GM12878 (cell line): ENCODE measurements at regions not wholly inside any gene's neighbourhood (a gene's known extent, or its start where the extent isn't known, plus 50 kb on each side); places are given as distances from the start of the nearest gene placed in this dataset.

ENCODE experiments used
- EZH2 ChIP-seq: IDR thresholded peaks from 2 replicates; pipeline ENCODE4 v1.6.1; 2012; ENCODE audit warnings: low read depth, mild to moderate bottlenecking, control low read depth, inconsistent platforms, low read length, borderline replicate concordance; ENCODE audit not compliant: control insufficient read depth
- GABPA ChIP-seq: IDR thresholded peaks from 2 replicates; pipeline ENCODE4 v1.6.1; 2014; ENCODE audit warnings: antibody characterized with exemption, low read depth, mild to moderate bottlenecking, inconsistent platforms
- NFIC ChIP-seq: IDR thresholded peaks from 2 replicates; pipeline ENCODE4 v1.6.1; 2012; ENCODE audit warnings: low read depth, mild to moderate bottlenecking, inconsistent platforms, low read length, moderate library complexity
- POLR2A ChIP-seq: IDR thresholded peaks from 2 replicates; pipeline ENCODE4 v1.6.1; 2011; ENCODE audit warnings: low read depth, mild to moderate bottlenecking, low read length
- POLR2AphosphoS5 ChIP-seq: IDR thresholded peaks from 2 replicates; pipeline ENCODE4 v1.6.1; 2011; ENCODE audit warnings: mild to moderate bottlenecking, low read length, inconsistent platforms
- SMAD1 ChIP-seq: fragments of 450-650 bp; IDR thresholded peaks from 2 replicates; pipeline ENCODE4 v1.6.1; 2018; ENCODE audit warnings: mild to moderate bottlenecking, low read depth; ENCODE audit not compliant: partially characterized antibody
- SRF ChIP-seq, 2 experiments: IDR thresholded peaks; 2 replicates each; pipeline ENCODE4 v1.6.1; 2011; ENCODE audit warnings: low read depth in 2 of 2, low read length in 2 of 2, mild to moderate bottlenecking in 1 of 2, moderate library complexity in 1 of 2
- YY1 ChIP-seq: IDR thresholded peaks from 2 replicates; pipeline ENCODE4 v1.6.1; 2011; ENCODE audit warnings: low read depth, mild to moderate bottlenecking, low read length
- TF ChIP-seq, protein P1 (sequence below): IDR thresholded peaks from 2 replicates; pipeline ENCODE4 v1.6.1; 2012; ENCODE audit warnings: low read depth, low read length, improper control_type of control experiment
- TF ChIP-seq, protein P2 (sequence below): IDR thresholded peaks from 2 replicates; pipeline ENCODE4 v1.6.1; 2012; ENCODE audit warnings: improper control_type of control experiment, low read depth, low read length; ENCODE audit not compliant: insufficient replicate concordance

DNA sequence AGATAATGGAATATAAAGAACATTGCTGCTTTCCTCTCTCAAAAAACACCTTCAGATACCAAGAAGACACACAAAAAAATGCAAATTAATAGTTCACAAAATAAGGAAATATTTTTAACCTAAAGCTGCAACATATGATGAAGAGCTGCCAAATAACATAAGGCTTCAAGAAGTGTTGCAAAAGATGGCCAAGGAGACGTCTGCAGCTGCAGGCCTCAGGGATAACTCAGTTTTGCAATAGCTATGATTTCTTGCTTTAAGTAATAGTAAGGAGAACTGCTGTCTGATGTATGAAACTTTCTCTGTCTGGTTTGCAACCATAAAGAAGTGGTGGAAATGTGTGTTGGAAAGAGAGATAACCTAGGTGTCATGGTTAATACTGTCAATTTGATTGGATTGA lies 1237.5 kb downstream of the MRPL39 start:
- TF ChIP-seq POLR2A (no peak), EZH2 (no peak), SMAD1 (no peak), NFIC (no peak), SRF (IDR thresholded peaks at IDR 0.05; ENCODE audit: low read depth in 2 of 2, low read length in 2 of 2) (no peak), POLR2AphosphoS5 (no peak), GABPA (no peak), YY1 (no peak)
- TF ChIP-seq, protein P1, sequence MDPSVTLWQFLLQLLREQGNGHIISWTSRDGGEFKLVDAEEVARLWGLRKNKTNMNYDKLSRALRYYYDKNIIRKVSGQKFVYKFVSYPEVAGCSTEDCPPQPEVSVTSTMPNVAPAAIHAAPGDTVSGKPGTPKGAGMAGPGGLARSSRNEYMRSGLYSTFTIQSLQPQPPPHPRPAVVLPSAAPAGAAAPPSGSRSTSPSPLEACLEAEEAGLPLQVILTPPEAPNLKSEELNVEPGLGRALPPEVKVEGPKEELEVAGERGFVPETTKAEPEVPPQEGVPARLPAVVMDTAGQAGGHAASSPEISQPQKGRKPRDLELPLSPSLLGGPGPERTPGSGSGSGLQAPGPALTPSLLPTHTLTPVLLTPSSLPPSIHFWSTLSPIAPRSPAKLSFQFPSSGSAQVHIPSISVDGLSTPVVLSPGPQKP: no peak
- TF ChIP-seq, protein P2, sequence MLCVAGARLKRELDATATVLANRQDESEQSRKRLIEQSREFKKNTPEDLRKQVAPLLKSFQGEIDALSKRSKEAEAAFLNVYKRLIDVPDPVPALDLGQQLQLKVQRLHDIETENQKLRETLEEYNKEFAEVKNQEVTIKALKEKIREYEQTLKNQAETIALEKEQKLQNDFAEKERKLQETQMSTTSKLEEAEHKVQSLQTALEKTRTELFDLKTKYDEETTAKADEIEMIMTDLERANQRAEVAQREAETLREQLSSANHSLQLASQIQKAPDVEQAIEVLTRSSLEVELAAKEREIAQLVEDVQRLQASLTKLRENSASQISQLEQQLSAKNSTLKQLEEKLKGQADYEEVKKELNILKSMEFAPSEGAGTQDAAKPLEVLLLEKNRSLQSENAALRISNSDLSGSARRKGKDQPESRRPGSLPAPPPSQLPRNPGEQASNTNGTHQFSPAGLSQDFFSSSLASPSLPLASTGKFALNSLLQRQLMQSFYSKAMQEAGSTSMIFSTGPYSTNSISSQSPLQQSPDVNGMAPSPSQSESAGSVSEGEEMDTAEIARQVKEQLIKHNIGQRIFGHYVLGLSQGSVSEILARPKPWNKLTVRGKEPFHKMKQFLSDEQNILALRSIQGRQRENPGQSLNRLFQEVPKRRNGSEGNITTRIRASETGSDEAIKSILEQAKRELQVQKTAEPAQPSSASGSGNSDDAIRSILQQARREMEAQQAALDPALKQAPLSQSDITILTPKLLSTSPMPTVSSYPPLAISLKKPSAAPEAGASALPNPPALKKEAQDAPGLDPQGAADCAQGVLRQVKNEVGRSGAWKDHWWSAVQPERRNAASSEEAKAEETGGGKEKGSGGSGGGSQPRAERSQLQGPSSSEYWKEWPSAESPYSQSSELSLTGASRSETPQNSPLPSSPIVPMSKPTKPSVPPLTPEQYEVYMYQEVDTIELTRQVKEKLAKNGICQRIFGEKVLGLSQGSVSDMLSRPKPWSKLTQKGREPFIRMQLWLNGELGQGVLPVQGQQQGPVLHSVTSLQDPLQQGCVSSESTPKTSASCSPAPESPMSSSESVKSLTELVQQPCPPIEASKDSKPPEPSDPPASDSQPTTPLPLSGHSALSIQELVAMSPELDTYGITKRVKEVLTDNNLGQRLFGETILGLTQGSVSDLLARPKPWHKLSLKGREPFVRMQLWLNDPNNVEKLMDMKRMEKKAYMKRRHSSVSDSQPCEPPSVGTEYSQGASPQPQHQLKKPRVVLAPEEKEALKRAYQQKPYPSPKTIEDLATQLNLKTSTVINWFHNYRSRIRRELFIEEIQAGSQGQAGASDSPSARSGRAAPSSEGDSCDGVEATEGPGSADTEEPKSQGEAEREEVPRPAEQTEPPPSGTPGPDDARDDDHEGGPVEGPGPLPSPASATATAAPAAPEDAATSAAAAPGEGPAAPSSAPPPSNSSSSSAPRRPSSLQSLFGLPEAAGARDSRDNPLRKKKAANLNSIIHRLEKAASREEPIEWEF: no peak
